ENCODE measurements at regions not wholly inside any gene's neighbourhood (a gene's known extent, or its start where the extent isn't known, plus 50 kb on each side); places are given as distances from the start of the nearest gene placed in this dataset.

GRCh38 chr6:3913077-3913957, 64.1 kb downstream of the FAM50B start:
- TF ChIP-seq CTCF (IDR thresholded peaks at IDR 0.05; ENCODE audit: low read depth, low read length) (no peak), EZH2phosphoT487 (IDR thresholded peaks at IDR 0.05; ENCODE audit: low read depth) (no peak)

Measured in OCI-LY3 (cell line).